CD4-positive, alpha-beta T cell (primary cell): ENCODE measurements at regions not wholly inside any gene's neighbourhood (a gene's known extent, or its start where the extent isn't known, plus 50 kb on each side); places are given as distances from the start of the nearest gene placed in this dataset.

ENCODE experiments used
- ATAC-seq: fragments of 200-7000 bp; cut with Tn5 transposase; one replicate; pipeline ENCODE4 v1.10.0; 2022; ENCODE audit warnings: mild to moderate bottlenecking; ENCODE audit not compliant: poor library complexity
- CTCF ChIA-PET: fragments of 350-600 bp; sonication (Branson Sonifier 250); formaldehyde crosslinking; loops from one replicate; lab custom pipeline; 2021; ENCODE audit warnings: antibody characterized with exemption, inconsistent platforms; lab: Charles Lee
- POLR2A ChIA-PET: fragments of 350-600 bp; sonication (Branson Sonifier 250); formaldehyde crosslinking; loops from one replicate; lab custom pipeline; 2021; ENCODE audit warnings: antibody characterized with exemption, inconsistent platforms; lab: Charles Lee
- DNase-seq, 14 experiments: peaks; one replicate each; pipeline ENCODE4 v3.0.0-alpha.2; 2013 to 2020; ENCODE audit warnings: mixed read lengths in 2 of 14
- H3K27ac ChIP-seq, 2 donors: one replicate each; pipeline versions ENCODE4 v1.5.1 to v1.7.0; 2013; ENCODE audit warnings: low read length in 2 of 2, low read depth in 1 of 2, mild to moderate bottlenecking in 1 of 2
- H3K27me3 ChIP-seq, 2 experiments: 1 replicate in 1 of 2; 2 replicates in 1 of 2; pipeline versions ENCODE4 v1.6.1 to v1.7.0; 2013; ENCODE audit warnings: low read length in 2 of 2, control low read depth in 1 of 2, mild to moderate bottlenecking in 1 of 2, moderate library complexity in 1 of 2; ENCODE audit not compliant: insufficient read depth in 2 of 2, control insufficient read depth in 1 of 2
- H3K36me3 ChIP-seq: one replicate; pipeline ENCODE4 v1.6.1; 2013; ENCODE audit warnings: low read length, control low read depth; ENCODE audit not compliant: insufficient read depth
- H3K4me1 ChIP-seq: one replicate; pipeline ENCODE4 v1.6.1; 2013; ENCODE audit warnings: low read length, control low read depth; ENCODE audit not compliant: insufficient read depth
- H3K4me3 ChIP-seq: one replicate; pipeline ENCODE4 v1.5.1; 2013; ENCODE audit warnings: mild to moderate bottlenecking, low read length, moderate library complexity
- H3K9me3 ChIP-seq, 2 experiments: 1 replicate in 1 of 2; 2 replicates in 1 of 2; pipeline versions ENCODE4 v1.6.1 to v1.7.0; 2013; ENCODE audit warnings: low read length in 2 of 2, mild to moderate bottlenecking in 2 of 2, control low read depth in 1 of 2, moderate library complexity in 1 of 2; ENCODE audit not compliant: control insufficient read depth in 1 of 2, insufficient read depth in 1 of 2
- H3K27ac Mint-ChIP-seq: one replicate; pipeline ENCODE4 v1.8.0; 2020; ENCODE audit warnings: mixed read lengths
- H3K27me3 Mint-ChIP-seq: one replicate; pipeline ENCODE4 v1.8.0; 2021; ENCODE audit warnings: mixed read lengths
- H3K36me3 Mint-ChIP-seq: one replicate; pipeline ENCODE4 v1.8.0; 2021; ENCODE audit warnings: low read depth, mixed read lengths
- H3K4me1 Mint-ChIP-seq: one replicate; pipeline ENCODE4 v1.8.0; 2021; ENCODE audit warnings: low read depth, mixed read lengths
- H3K4me3 Mint-ChIP-seq: one replicate; pipeline ENCODE4 v1.8.0; 2020; ENCODE audit warnings: mild to moderate bottlenecking, mixed read lengths
- H3K9me3 Mint-ChIP-seq: one replicate; pipeline ENCODE4 v1.8.0; 2020; ENCODE audit warnings: mixed read lengths
- CTCF ChIP-seq: fragments of 200-600 bp; IDR thresholded peaks from one replicate; pipeline ENCODE4 v1.8.0; 2022; ENCODE audit warnings: antibody characterized with exemption, mild to moderate bottlenecking
- intact Hi-C, 2 experiments: fragments of 100-400 bp; cut with DNase I in 1 of 2; cut with micrococcal nuclease in 1 of 2; formaldehyde crosslinking; loops; one replicate each; pipeline versions ENCODE4 v1.15.1 to v1.9.0; 2023 to 2025; cut with DNase I, micrococcal nuclease

GRCh38 chr22:48157676-48158075 is 1395.2 kb downstream of the TBC1D22A start:
- H3K27ac ChIP-seq, result no peak overlapping the region
- ChIA-PET CTCF (no interaction called here), POLR2A (no interaction called here)
- H3K9me3 Mint-ChIP-seq, result no peaks in the 10 kb centered on the region
- H3K36me3 ChIP-seq, result no peaks in the 10 kb centered on the region
- peaks cover 0 to 2% of the 10 kb centered on the region in 2 experiments for H3K27me3 ChIP-seq
- no peak overlapping the region for H3K4me3 ChIP-seq
- intact Hi-C loops, result no loop called here
- H3K4me1 ChIP-seq, result no peaks in the 10 kb centered on the region
- H3K4me3 Mint-ChIP-seq, result no peak overlapping the region
- DNase-seq, result no peak
- peaks cover 0 to 9% of the 10 kb centered on the region in 2 experiments for H3K9me3 ChIP-seq
- H3K27me3 Mint-ChIP-seq, result no peaks in the 10 kb centered on the region
- TF ChIP-seq CTCF, result no peak
- H3K27ac Mint-ChIP-seq, result no peak overlapping the region
- no peaks in the 10 kb centered on the region for H3K36me3 Mint-ChIP-seq
- H3K4me1 Mint-ChIP-seq, result no peaks in the 10 kb centered on the region
- ATAC-seq, result no peak

- H3K27me3 ChIP-seq, result peaks cover 0 to 2% of the 10 kb centered on the region in 2 experiments
- Mint-ChIP-seq H3K36me3 (no peaks in the 10 kb centered on the region), H3K4me3 (no peak overlapping the region), H3K27me3 (no peaks in the 10 kb centered on the region), H3K27ac (no peak overlapping the region), H3K4me1 (no peaks in the 10 kb centered on the region), H3K9me3 (no peaks in the 10 kb centered on the region)
- TF ChIP-seq CTCF, result no peak
- no peak for DNase-seq
- CTCF ChIA-PET, result no interaction called here
- no peak overlapping the region for H3K4me3 ChIP-seq
- H3K36me3 ChIP-seq, result no peaks in the 10 kb centered on the region
- peaks cover 0 to 11% of the 10 kb centered on the region in 2 experiments for H3K9me3 ChIP-seq
- ATAC-seq, result no peak
- H3K27ac ChIP-seq, result no peak overlapping the region
- intact Hi-C loops, result no loop called here
- POLR2A ChIA-PET, result no interaction called here
- H3K4me1 ChIP-seq, result no peaks in the 10 kb centered on the region
Measured at GRCh38 chr22:48156603-48157355, 1394.3 kb downstream of the TBC1D22A start.

GRCh38 chr22:48155446-48155845 is 1393.0 kb downstream of the TBC1D22A start:
- ChIA-PET POLR2A (no interaction called here), CTCF (no interaction called here)
- H3K27me3 ChIP-seq, result peaks cover 0 to 2% of the 10 kb centered on the region in 2 experiments
- DNase-seq (no peak), ATAC-seq (no peak)
- no peaks in the 10 kb centered on the region for H3K36me3 Mint-ChIP-seq
- H3K36me3 ChIP-seq, result no peaks in the 10 kb centered on the region
- H3K4me1 ChIP-seq, result no peaks in the 10 kb centered on the region
- no peaks in the 10 kb centered on the region for H3K27me3 Mint-ChIP-seq
- H3K27ac ChIP-seq, result no peak overlapping the region
- H3K9me3 ChIP-seq, result peaks cover 0 to 11% of the 10 kb centered on the region in 2 experiments
- no peak overlapping the region for H3K4me3 ChIP-seq
- TF ChIP-seq CTCF, result no peak
- no peak overlapping the region for H3K27ac Mint-ChIP-seq
- H3K4me3 Mint-ChIP-seq, result no peak overlapping the region
- intact Hi-C loops, result no loop called here
- H3K4me1 Mint-ChIP-seq, result no peaks in the 10 kb centered on the region
- H3K9me3 Mint-ChIP-seq, result no peaks in the 10 kb centered on the region
